ENCODE measurements at regions not wholly inside any gene's neighbourhood (a gene's known extent, or its start where the extent isn't known, plus 50 kb on each side); places are given as distances from the start of the nearest gene placed in this dataset.

GRCh38 chr2:215816424-215816823 lies 196.9 kb downstream of the MREG start:
- H3K4me3 ChIP-seq = no peak overlapping the region
- no peaks in the 10 kb centered on the region for H3K9me3 ChIP-seq
- WGBS (ENCODE audit: insufficient coverage, low coverage, low lambda C conversion rate, missing lambda C conversion rate) = 79% methylated on average over 5 of the region's 5 CpGs
- intact Hi-C loops (cut with DNase I) = no loop called here
- H3K27ac ChIP-seq = no peak overlapping the region
- H3K36me3 ChIP-seq = no peaks in the 10 kb centered on the region
- H3K4me1 ChIP-seq = no peaks in the 10 kb centered on the region
- DNase-seq (no peak), ATAC-seq (no peak)
- H3K27me3 ChIP-seq = no peaks in the 10 kb centered on the region
- TF ChIP-seq POLR2A (IDR thresholded peaks at IDR 0.05) = no peak
- TF ChIP-seq CTCF (IDR thresholded peaks at IDR 0.05) = no peak

DNA sequence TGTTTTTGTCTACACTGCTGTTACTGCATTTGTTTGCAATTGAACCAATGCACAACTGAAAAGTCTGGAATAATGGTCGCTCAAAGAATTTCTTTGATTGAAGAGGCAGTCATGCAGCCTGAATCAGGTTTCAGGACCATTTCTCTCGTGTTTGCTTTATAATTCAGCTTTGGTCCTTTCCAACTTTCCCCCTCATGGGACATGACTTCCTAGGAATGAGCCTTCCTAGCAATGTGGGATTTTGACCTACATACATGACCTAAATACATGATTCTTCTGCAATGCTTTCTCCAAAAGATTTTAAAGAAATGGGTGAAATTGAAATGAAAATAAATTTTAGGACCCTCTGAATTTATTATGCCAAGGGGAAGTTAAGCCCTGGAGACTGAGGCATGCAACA lies 197.4 kb downstream of the MREG start:
- ATAC-seq (no peak), DNase-seq (no peak)
- no peaks in the 10 kb centered on the region for H3K27me3 ChIP-seq
- intact Hi-C loops (cut with DNase I) = no loop called here
- H3K4me1 ChIP-seq = no peaks in the 10 kb centered on the region
- H3K9me3 ChIP-seq = no peaks in the 10 kb centered on the region
- no peak overlapping the region for H3K27ac ChIP-seq
- no peaks in the 10 kb centered on the region for H3K36me3 ChIP-seq
- no CpG with 5 or more reads among the region's 2 CpGs for WGBS (ENCODE audit: insufficient coverage, low coverage, low lambda C conversion rate, missing lambda C conversion rate)
- H3K4me3 ChIP-seq = no peak overlapping the region
- TF ChIP-seq POLR2A (IDR thresholded peaks at IDR 0.05) = no peak
- TF ChIP-seq CTCF (IDR thresholded peaks at IDR 0.05) = no peak

- no peak for DNase-seq
Measured at GRCh38 chr2:215812966-215813365, 200.4 kb downstream of the MREG start.

DNA sequence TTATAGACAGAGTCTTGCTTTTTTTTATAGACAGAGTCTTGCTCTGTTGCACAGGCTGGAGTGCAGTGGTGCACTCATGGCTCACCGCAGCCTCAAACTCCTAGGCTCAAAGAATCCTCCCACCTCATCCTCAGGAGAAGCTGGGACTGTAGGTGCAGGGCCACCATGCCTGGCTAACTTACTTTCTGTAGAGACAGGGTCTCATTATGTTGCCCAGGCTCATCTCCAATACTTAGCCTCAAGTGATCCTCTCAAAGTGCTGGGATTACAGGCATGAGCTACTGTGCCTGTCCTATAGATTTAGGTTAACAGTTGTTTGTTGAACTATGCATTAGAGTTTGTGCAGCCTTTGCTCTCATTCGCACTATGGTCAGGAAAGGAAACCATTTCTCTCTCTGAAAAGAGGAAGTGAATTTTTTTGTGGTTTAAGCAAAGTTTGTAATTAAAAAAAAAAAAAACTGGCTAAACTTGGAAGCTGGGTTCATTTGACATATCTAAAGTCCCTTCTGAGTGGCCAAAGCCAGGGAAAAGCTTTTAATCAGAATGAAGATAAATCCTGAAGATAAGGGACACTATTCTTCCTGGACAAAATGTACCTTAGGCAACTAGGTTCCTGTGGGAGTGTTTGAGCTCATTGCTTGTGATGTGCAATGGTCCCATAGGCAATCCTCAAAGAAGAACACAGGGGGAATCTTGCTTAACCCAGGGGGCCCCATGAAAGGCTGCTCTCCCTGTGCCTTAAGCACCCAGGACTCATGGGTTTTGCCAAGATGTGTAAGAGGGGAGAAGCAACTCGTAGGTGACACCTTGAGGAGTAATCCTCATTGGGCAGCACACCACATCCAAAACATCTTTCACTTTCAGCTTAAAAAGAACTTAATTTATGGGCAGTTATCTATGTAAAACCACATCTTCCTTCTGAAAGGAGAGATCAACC lies 201.7 kb downstream of the MREG start:
- no peak for TF ChIP-seq CTCF (IDR thresholded peaks at IDR 0.05)
- 63% methylated on average over 3 of the region's 3 CpGs for whole genome bisulfite sequencing (ENCODE audit: insufficient coverage, low coverage, low lambda C conversion rate, missing lambda C conversion rate)
- Histone ChIP-seq H3K9me3 (no peaks in the 10 kb centered on the region), H3K27me3 (no peaks in the 10 kb centered on the region), H3K4me3 (no peak overlapping the region), H3K27ac (no peak overlapping the region), H3K36me3 (no peaks in the 10 kb centered on the region), H3K4me1 (no peaks in the 10 kb centered on the region)
- ATAC-seq (peak in 2 of 4 donors; percentile 27 to 55), DNase-seq (no peak)
- intact Hi-C loops (cut with DNase I) = no loop called here

More at GRCh38 chr2:215812966-215813365, 200.4 kb downstream of the MREG start:
- H3K27ac ChIP-seq = no peak overlapping the region
- H3K9me3 ChIP-seq = no peaks in the 10 kb centered on the region
- no peak for ATAC-seq
- H3K27me3 ChIP-seq = no peaks in the 10 kb centered on the region
- no peaks in the 10 kb centered on the region for H3K36me3 ChIP-seq
- no peak for TF ChIP-seq POLR2A (IDR thresholded peaks at IDR 0.05)
- no peak for TF ChIP-seq CTCF (IDR thresholded peaks at IDR 0.05)
- intact Hi-C loops (cut with DNase I) = no loop called here
- H3K4me3 ChIP-seq = no peak overlapping the region
- H3K4me1 ChIP-seq = no peaks in the 10 kb centered on the region

Data from right lobe of liver (tissue), 6 donors.